ENCODE measurements at regions not wholly inside any gene's neighbourhood (a gene's known extent, or its start where the extent isn't known, plus 50 kb on each side); places are given as distances from the start of the nearest gene placed in this dataset.

- TF ChIP-seq, protein P1, sequence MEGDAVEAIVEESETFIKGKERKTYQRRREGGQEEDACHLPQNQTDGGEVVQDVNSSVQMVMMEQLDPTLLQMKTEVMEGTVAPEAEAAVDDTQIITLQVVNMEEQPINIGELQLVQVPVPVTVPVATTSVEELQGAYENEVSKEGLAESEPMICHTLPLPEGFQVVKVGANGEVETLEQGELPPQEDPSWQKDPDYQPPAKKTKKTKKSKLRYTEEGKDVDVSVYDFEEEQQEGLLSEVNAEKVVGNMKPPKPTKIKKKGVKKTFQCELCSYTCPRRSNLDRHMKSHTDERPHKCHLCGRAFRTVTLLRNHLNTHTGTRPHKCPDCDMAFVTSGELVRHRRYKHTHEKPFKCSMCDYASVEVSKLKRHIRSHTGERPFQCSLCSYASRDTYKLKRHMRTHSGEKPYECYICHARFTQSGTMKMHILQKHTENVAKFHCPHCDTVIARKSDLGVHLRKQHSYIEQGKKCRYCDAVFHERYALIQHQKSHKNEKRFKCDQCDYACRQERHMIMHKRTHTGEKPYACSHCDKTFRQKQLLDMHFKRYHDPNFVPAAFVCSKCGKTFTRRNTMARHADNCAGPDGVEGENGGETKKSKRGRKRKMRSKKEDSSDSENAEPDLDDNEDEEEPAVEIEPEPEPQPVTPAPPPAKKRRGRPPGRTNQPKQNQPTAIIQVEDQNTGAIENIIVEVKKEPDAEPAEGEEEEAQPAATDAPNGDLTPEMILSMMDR (IDR thresholded peaks at IDR 0.05), result no peak
- no peak for TF ChIP-seq POLR2A (IDR thresholded peaks at IDR 0.05)
These were observed 176.0 kb downstream of the TMEM132E start for GRCh38 chr17:34755371-34755770.
